Stimulated activated effector memory CD8-positive, alpha-beta T cell treated with anti-CD3 and anti-CD28 coated beads, Interleukin-12 subunit alpha, Interleukin-12 subunit beta, amount 100 ng/mL, for 72 hours (primary cell): ENCODE measurements at regions not wholly inside any gene's neighbourhood (a gene's known extent, or its start where the extent isn't known, plus 50 kb on each side); places are given as distances from the start of the nearest gene placed in this dataset.
"Not testable (repeated sequence)": the region's sequence is repeated elsewhere in the genome, so short reads cannot be mapped to it uniquely, and the experiment has no call there.

Experiments used
- ATAC-seq: fragments of 150-1000 bp; cut with Tn5 transposase; 2 replicates; pipeline ENCODE4 v1.10.0; 2021
- DNase-seq, 2 donors: peaks; one replicate each; pipeline ENCODE4 v3.0.0; 2021 to 2022; ENCODE audit warnings: low spot score in 2 of 2
- H3K27ac Mint-ChIP-seq: one replicate; pipeline ENCODE4 v1.8.0; 2022; ENCODE audit warnings: mild to moderate bottlenecking, mixed read lengths
- H3K36me3 Mint-ChIP-seq: one replicate; pipeline ENCODE4 v1.8.0; 2022; ENCODE audit warnings: mild to moderate bottlenecking, mixed read lengths
- H3K4me1 Mint-ChIP-seq: one replicate; pipeline ENCODE4 v1.8.0; 2022; ENCODE audit warnings: mixed read lengths
- H3K4me3 Mint-ChIP-seq: one replicate; pipeline ENCODE4 v1.8.0; 2022; ENCODE audit warnings: mild to moderate bottlenecking, mixed read lengths
- H3K9me3 Mint-ChIP-seq: one replicate; pipeline ENCODE4 v1.8.0; 2022; ENCODE audit warnings: mixed read lengths

DNA sequence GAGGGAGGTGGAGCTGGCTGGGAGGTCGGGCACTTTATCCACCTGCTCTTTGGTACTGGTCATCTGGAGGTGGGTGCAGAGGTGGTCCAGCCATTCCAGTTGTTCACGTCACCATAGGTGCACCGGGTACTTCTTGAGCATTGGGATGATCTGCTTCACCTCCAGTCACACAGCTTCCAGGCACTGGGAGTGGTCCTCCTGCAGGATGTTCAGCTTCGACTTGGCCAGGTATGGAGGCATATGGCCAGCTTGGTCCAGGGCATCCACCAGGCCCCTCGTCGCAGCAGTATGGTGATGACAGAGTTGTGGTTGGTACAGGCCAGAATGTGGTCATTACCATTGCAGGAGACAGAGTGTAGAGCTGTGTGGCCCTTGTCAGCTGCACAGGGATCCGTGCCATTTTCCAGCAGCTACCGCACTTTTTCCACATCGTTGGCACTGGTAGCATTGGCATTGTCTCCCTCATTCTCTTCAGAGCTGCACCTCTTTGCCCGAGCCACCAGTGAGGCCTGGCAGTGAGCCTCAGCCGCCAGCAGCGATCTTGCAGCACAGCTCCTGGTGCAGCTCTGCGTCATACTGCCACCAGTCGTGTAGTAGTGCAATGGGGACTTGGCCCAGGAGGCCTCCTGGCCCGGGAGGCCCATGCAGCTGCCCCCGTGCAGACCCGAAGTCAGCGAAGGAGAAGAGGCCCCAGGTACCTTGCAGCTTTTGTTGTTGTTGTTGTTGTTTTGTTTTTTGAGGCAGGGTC is 150.9 kb downstream of the ZNF22 start:
- Mint-ChIP-seq H3K27ac (no peak overlapping the region), H3K9me3 (no peaks in the 10 kb centered on the region), H3K4me3 (no peak overlapping the region), H3K4me1 (no peaks in the 10 kb centered on the region), H3K36me3 (no peaks in the 10 kb centered on the region)
- DNase-seq (no peak), ATAC-seq (peak; percentile 48)

GRCh38 chr10:45152726-45153125 is 152.0 kb downstream of the ZNF22 start:
- Mint-ChIP-seq H3K9me3 (no peaks in the 10 kb centered on the region), H3K36me3 (no peaks in the 10 kb centered on the region), H3K4me1 (no peaks in the 10 kb centered on the region), H3K4me3 (no peak overlapping the region), H3K27ac (no peak overlapping the region)
- ATAC-seq (no peak), DNase-seq (no peak)

- no peak for DNase-seq
- no peak for ATAC-seq
Measured at GRCh38 chr10:45154502-45154901, 153.8 kb downstream of the ZNF22 start.

GRCh38 chr10:45155784-45156183 is 155.1 kb downstream of the ZNF22 start:
- no peak for DNase-seq
- Mint-ChIP-seq H3K27ac (no peak overlapping the region), H3K4me1 (no peaks in the 10 kb centered on the region), H3K9me3 (no peaks in the 10 kb centered on the region), H3K4me3 (no peak overlapping the region), H3K36me3 (no peaks in the 10 kb centered on the region)
- ATAC-seq: peak; percentile 11

More at GRCh38 chr10:45154502-45154901, 153.8 kb downstream of the ZNF22 start:
- no peak overlapping the region for H3K4me3 Mint-ChIP-seq
- no peaks in the 10 kb centered on the region for H3K4me1 Mint-ChIP-seq
- H3K36me3 Mint-ChIP-seq: no peaks in the 10 kb centered on the region
- no peaks in the 10 kb centered on the region for H3K9me3 Mint-ChIP-seq
- no peak overlapping the region for H3K27ac Mint-ChIP-seq

GRCh38 chr10:45160271-45160670 is 155.1 kb downstream of the OR13A1 start:
- DNase-seq (no peak), ATAC-seq (peak; percentile 40)
- Mint-ChIP-seq H3K27ac (no peak overlapping the region), H3K4me3 (no peak overlapping the region), H3K36me3 (no peaks in the 10 kb centered on the region), H3K9me3 (no peaks in the 10 kb centered on the region), H3K4me1 (no peaks in the 10 kb centered on the region)

DNA sequence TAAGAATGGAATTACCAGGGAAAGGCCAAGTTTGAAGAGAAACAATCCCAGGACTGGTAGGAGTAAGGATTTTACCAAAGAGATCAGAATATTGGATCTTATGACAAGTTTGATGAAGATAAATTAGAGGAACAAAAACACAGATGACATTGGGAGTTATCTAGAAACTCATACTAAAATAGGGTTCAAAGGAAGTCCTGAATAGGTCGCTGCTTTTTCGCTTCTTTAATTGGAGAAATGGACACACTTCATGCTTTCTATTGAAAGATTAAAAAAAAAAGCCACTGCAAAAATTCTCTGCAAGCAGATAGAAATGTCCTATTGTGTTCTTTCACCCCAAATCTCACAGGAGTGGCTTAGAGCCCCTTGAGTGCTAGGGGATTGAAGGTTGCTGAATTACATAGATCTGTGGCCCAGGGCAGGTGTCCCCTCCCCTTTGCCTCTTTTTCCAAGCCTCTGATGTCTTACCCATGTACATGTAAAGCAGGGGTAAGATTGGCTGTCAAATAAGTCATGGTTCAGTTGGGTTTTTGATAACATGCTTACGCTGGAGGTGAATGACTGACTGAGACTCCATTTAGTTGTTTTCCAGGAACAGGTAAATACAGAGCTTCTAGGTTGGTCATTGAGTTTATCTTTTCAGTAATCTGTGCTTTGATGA is 152.0 kb downstream of the OR13A1 start:
- Mint-ChIP-seq H3K4me3 (no peak overlapping the region), H3K9me3 (no peaks in the 10 kb centered on the region), H3K36me3 (no peaks in the 10 kb centered on the region), H3K27ac (no peak overlapping the region), H3K4me1 (no peaks in the 10 kb centered on the region)
- DNase-seq (no peak), ATAC-seq (no peak)

DNA sequence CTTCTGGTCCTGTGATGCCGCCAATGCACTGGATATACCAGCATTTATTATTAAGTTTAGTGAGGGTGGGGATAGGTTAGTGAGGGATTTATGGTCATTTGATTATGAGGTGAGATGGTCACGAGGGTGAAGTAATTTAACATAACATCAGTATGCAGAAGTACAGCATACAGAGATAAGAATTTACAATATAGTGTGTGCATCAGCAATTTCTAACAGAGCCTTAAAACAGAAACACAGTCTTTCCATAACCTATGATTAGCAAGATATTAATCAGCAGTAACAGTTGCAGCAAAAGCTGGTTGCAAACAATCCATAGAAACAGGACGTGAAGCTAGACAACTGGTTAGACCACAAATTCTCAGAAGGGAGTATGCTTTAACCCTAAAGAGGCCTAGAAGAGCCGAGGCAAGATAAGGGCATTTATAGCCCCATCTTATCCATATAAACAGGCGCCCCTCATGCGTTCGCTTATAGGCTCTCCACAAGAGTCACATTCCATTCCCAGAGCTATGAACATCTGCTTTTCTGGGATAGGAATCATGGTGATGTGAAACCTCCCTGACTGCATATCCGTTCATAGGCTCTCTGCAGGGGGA is 139.8 kb downstream of the OR13A1 start:
- not testable (repeated sequence) for H3K9me3 Mint-ChIP-seq, H3K4me1 Mint-ChIP-seq, H3K36me3 Mint-ChIP-seq, ATAC-seq, H3K27ac Mint-ChIP-seq, DNase-seq, H3K4me3 Mint-ChIP-seq

- Mint-ChIP-seq H3K4me1 (no peaks in the 10 kb centered on the region), H3K9me3 (no peaks in the 10 kb centered on the region), H3K36me3 (no peaks in the 10 kb centered on the region), H3K4me3 (no peak overlapping the region), H3K27ac (no peak overlapping the region)
- ATAC-seq (no peak), DNase-seq (no peak)
Measured at GRCh38 chr10:45179691-45180090, 135.7 kb downstream of the OR13A1 start.

DNA sequence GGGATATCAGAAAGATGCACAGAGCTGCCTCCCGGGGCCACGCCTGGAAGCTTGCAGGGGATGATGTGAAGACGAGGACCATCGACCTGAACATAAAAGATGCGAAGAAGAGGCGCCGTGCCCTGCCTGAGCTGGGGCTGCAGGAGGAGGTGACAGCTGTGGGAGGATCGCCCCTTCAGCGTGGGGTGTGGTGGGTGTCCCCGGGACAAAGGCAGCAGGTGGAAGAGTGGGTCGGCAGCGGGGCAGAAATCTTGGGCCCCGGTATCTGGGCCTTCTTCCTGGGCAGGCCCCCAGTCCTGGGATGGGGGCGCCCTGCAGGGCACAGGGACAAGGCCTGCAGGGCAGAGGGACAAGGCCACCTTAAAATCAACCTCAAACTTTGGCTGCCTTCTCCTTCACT is 134.9 kb downstream of the OR13A1 start:
- Mint-ChIP-seq H3K36me3 (no peaks in the 10 kb centered on the region), H3K9me3 (no peaks in the 10 kb centered on the region), H3K27ac (no peak overlapping the region), H3K4me1 (no peaks in the 10 kb centered on the region), H3K4me3 (no peak overlapping the region)
- no peak for DNase-seq
- ATAC-seq: no peak

- Mint-ChIP-seq H3K9me3 (no peaks in the 10 kb centered on the region), H3K27ac (no peak overlapping the region), H3K36me3 (no peaks in the 10 kb centered on the region), H3K4me1 (no peaks in the 10 kb centered on the region), H3K4me3 (no peak overlapping the region)
- DNase-seq: no peak
- ATAC-seq: no peak
Measured at GRCh38 chr10:45180946-45181875, 134.2 kb downstream of the OR13A1 start.

- ATAC-seq (no peak), DNase-seq (no peak)
- no peak overlapping the region for H3K27ac Mint-ChIP-seq
- H3K9me3 Mint-ChIP-seq: no peaks in the 10 kb centered on the region
- no peak overlapping the region for H3K4me3 Mint-ChIP-seq
- H3K36me3 Mint-ChIP-seq: no peaks in the 10 kb centered on the region
- H3K4me1 Mint-ChIP-seq: no peaks in the 10 kb centered on the region
Measured at GRCh38 chr10:45183174-45183573, 132.2 kb downstream of the OR13A1 start.

DNA sequence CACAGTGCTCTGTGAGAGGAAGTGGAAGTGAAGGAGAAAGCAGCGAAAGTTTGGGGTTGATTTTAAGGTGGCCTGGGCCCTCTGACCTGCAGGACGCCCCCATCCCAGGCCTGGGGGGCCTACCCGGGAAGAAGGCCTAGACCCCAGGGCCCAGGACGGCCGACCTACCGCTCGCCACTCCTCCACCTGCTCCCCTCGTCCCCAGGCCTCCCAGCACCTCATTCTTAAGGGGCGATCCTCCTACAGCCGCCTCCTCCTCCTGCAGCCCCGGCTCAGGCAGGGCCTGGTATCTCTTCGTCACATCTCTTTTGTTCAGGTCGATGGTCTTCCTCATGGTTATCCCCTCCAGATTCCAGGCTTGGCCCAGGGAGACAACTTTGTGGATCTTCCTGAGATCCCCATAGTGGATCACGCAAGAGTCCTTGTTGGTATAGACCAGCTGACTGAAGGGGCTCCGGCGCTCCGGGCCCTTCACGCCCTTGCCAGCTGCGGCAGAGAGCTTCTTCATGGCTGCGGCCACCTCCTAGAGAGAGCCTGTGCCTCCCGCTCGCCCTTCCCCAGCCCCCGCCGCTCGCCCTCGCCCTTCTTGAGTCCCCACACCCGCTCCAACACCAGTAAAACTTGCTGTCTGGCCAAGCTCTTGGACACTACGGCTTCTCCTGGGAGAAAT is 117.5 kb downstream of the OR13A1 start:
- Mint-ChIP-seq H3K36me3 (no peaks in the 10 kb centered on the region), H3K9me3 (no peaks in the 10 kb centered on the region), H3K4me1 (no peaks in the 10 kb centered on the region), H3K4me3 (no peak overlapping the region), H3K27ac (no peak overlapping the region)
- no peak for ATAC-seq
- no peak for DNase-seq

GRCh38 chr10:45198486-45199204 is 116.8 kb downstream of the OR13A1 start:
- Mint-ChIP-seq H3K4me3 (no peak overlapping the region), H3K4me1 (no peaks in the 10 kb centered on the region), H3K27ac (no peak overlapping the region), H3K9me3 (no peaks in the 10 kb centered on the region), H3K36me3 (no peaks in the 10 kb centered on the region)
- DNase-seq (no peak), ATAC-seq (peak; percentile 32)

DNA sequence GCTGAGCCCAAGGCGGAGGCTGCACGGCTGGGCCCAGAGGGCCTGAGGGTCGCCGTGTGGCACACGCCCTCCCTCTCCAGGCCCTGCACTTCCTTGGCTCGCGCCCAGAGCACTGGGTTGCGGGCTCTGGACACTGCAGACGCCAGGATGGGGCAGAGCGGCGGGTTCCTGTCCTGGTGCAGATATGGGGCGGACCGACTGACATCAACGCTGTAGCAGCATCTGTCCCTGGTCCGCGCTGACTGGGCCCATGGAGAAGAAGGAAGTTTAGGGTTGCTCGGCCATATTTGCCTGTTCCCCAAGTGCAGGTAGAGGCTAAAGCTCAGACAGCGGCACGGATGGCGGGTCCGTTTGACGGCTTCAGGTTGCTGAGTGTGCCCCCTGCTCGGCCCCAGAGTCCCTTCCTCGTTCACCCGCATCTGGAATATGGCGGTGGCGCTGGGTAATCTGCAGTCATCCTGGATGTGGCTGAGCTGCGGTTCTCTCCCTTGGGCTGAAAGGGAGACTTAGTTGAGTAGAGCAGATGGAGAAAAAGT is 116.1 kb downstream of the OR13A1 start:
- H3K27ac Mint-ChIP-seq: no peak overlapping the region
- no peaks in the 10 kb centered on the region for H3K9me3 Mint-ChIP-seq
- DNase-seq (no peak), ATAC-seq (peak; percentile 21)
- no peaks in the 10 kb centered on the region for H3K36me3 Mint-ChIP-seq
- H3K4me3 Mint-ChIP-seq: no peak overlapping the region
- H3K4me1 Mint-ChIP-seq: no peaks in the 10 kb centered on the region
